Right renal pelvis (tissue), 4 donors: ENCODE measurements at regions not wholly inside any gene's neighbourhood (a gene's known extent, or its start where the extent isn't known, plus 50 kb on each side); places are given as distances from the start of the nearest gene placed in this dataset.
"Not testable (repeated sequence)": the region's sequence is repeated elsewhere in the genome, so short reads cannot be mapped to it uniquely, and the experiment has no call there.

Experiments used
- DNase-seq, 4 donors: peaks; one replicate each; pipeline ENCODE4 v3.0.0-alpha.2; 2013; ENCODE audit warnings: low read depth in 4 of 4, low spot score in 3 of 4, missing footprints in 1 of 4

- DNase-seq: no peak
Measured at GRCh38 chr2:52289741-52290140, 1257.8 kb upstream of the NRXN1 start.

GRCh38 chr2:52288596-52288995 is 1256.7 kb upstream of the NRXN1 start:
- DNase-seq: no peak

GRCh38 chr2:52269696-52270485 is 1238.0 kb upstream of the NRXN1 start:
- no peak for DNase-seq

- DNase-seq: no peak
Measured at GRCh38 chr2:52264911-52265310, 1233.0 kb upstream of the NRXN1 start.

- DNase-seq: no peak
Measured at GRCh38 chr2:52264488-52264887, 1232.6 kb upstream of the NRXN1 start.

- no peak for DNase-seq
Measured at GRCh38 chr2:52260904-52261303, 1229.0 kb upstream of the NRXN1 start.

- not testable (repeated sequence) for DNase-seq
Measured at GRCh38 chr2:52258967-52259366, 1227.0 kb upstream of the NRXN1 start.

GRCh38 chr2:52258038-52258437 is 1226.1 kb upstream of the NRXN1 start:
- DNase-seq: no peak

GRCh38 chr2:52253416-52253980 is 1221.6 kb upstream of the NRXN1 start:
- no peak for DNase-seq

- no peak for DNase-seq
Measured at GRCh38 chr2:52238782-52239181, 1206.8 kb upstream of the NRXN1 start.

GRCh38 chr2:52222128-52222527 is 1190.2 kb upstream of the NRXN1 start:
- no peak for DNase-seq

- no peak for DNase-seq
Measured at GRCh38 chr2:52220393-52220792, 1188.5 kb upstream of the NRXN1 start.

GRCh38 chr2:52210611-52211010 is 1178.7 kb upstream of the NRXN1 start:
- DNase-seq: no peak

GRCh38 chr2:52210161-52210560 is 1178.2 kb upstream of the NRXN1 start:
- no peak for DNase-seq

GRCh38 chr2:52194342-52194741 is 1162.4 kb upstream of the NRXN1 start:
- no peak for DNase-seq

GRCh38 chr2:52193804-52194203 is 1161.9 kb upstream of the NRXN1 start:
- no peak for DNase-seq

GRCh38 chr2:52192656-52193055 is 1160.7 kb upstream of the NRXN1 start:
- DNase-seq: no peak

GRCh38 chr2:52181080-52181479 is 1149.1 kb upstream of the NRXN1 start:
- DNase-seq: no peak

- no peak for DNase-seq
Measured at GRCh38 chr2:52178845-52179244, 1146.9 kb upstream of the NRXN1 start.

GRCh38 chr2:52145005-52145404 is 1113.1 kb upstream of the NRXN1 start:
- DNase-seq: no peak

GRCh38 chr2:52144590-52144989 is 1112.7 kb upstream of the NRXN1 start:
- DNase-seq: no peak

- DNase-seq: no peak
Measured at GRCh38 chr2:52141076-52141475, 1109.1 kb upstream of the NRXN1 start.
